H1 (cell line): ENCODE measurements at regions not wholly inside any gene's neighbourhood (a gene's known extent, or its start where the extent isn't known, plus 50 kb on each side); places are given as distances from the start of the nearest gene placed in this dataset.

Source experiments
- CEBPB ChIP-seq: IDR thresholded peaks from 2 replicates; pipeline ENCODE4 v1.6.1; 2012; ENCODE audit warnings: low read depth, low read length
- CHD2 ChIP-seq: IDR thresholded peaks from 2 replicates; pipeline ENCODE4 v1.6.1; 2012; ENCODE audit warnings: low read length, improper control_type of control experiment
- CREB1 ChIP-seq: IDR thresholded peaks from 2 replicates; pipeline ENCODE4 v1.6.1; 2012; ENCODE audit warnings: inconsistent platforms
- CTCF ChIP-seq, 3 experiments: IDR thresholded peaks; 1 replicate in 2 of 3; 2 replicates in 1 of 3; pipeline versions ENCODE4 v1.5.1 to v1.6.1; 2011; ENCODE audit warnings: low read length in 3 of 3, mild to moderate bottlenecking in 3 of 3, inconsistent platforms in 2 of 3, low read depth in 1 of 3, moderate library complexity in 1 of 3; ENCODE audit not compliant: insufficient read depth in 1 of 3; ENCODE audit errors: control extremely low read depth in 1 of 3
- EP300 ChIP-seq, 2 experiments: IDR thresholded peaks; 1 replicate in 1 of 2; 2 replicates in 1 of 2; pipeline ENCODE4 v1.6.1; 2011 to 2012; ENCODE audit warnings: low read depth in 2 of 2, low read length in 2 of 2, mild to moderate bottlenecking in 2 of 2, borderline replicate concordance in 1 of 2, inconsistent platforms in 1 of 2, moderate library complexity in 1 of 2
- EZH2 ChIP-seq: fragments of 200-600 bp; sonication (generic); IDR thresholded peaks from 2 replicates; pipeline ENCODE4 v1.7.1; 2012; ENCODE audit warnings: low read depth, mild to moderate bottlenecking, moderate library complexity, low read length, inconsistent platforms; ENCODE audit not compliant: severe bottlenecking
- JUN ChIP-seq: IDR thresholded peaks from 2 replicates; pipeline ENCODE4 v1.6.1; 2011; ENCODE audit warnings: low read depth, mild to moderate bottlenecking, improper control_type of control experiment, low read length
- MAX ChIP-seq: IDR thresholded peaks from 2 replicates; pipeline ENCODE4 v1.6.1; 2012; ENCODE audit warnings: inconsistent platforms
- POLR2A ChIP-seq, 2 experiments: IDR thresholded peaks; 1 replicate in 1 of 2; 2 replicates in 1 of 2; pipeline ENCODE4 v1.6.1; 2011; ENCODE audit warnings: low read depth in 2 of 2, low read length in 2 of 2, mild to moderate bottlenecking in 2 of 2; ENCODE audit errors: control extremely low read depth in 1 of 2
- RFX5 ChIP-seq: IDR thresholded peaks from 2 replicates; pipeline ENCODE4 v1.6.1; 2011; ENCODE audit warnings: low read depth, low read length, improper control_type of control experiment, borderline replicate concordance
- TAF1 ChIP-seq: IDR thresholded peaks from 2 replicates; pipeline ENCODE4 v1.6.1; 2011; ENCODE audit warnings: mild to moderate bottlenecking, low read depth, low read length
- USF2 ChIP-seq: IDR thresholded peaks from 2 replicates; pipeline ENCODE4 v1.6.1; 2011; ENCODE audit warnings: low read length, improper control_type of control experiment
- YY1 ChIP-seq: IDR thresholded peaks from 2 replicates; pipeline ENCODE4 v1.6.1; 2011; ENCODE audit warnings: low read depth, mild to moderate bottlenecking, low read length

- TF ChIP-seq RFX5 (no peak), CTCF (IDR thresholded peaks at IDR 0.05; ENCODE audit: control extremely low read depth in 1 of 3, insufficient read depth in 1 of 3, low read depth in 1 of 3, low read length in 3 of 3) (no peak), TAF1 (no peak), MAX (no peak), CEBPB (no peak), YY1 (no peak), CREB1 (no peak), EZH2 (no peak), CHD2 (no peak), POLR2A (IDR thresholded peaks at IDR 0.05; ENCODE audit: control extremely low read depth in 1 of 2, low read depth in 2 of 2, low read length in 2 of 2) (no peak), JUN (no peak), USF2 (no peak), EP300 (IDR thresholded peaks at IDR 0.05; ENCODE audit: borderline replicate concordance in 1 of 2, low read depth in 2 of 2, low read length in 2 of 2) (no peak)
These were observed 151.0 kb upstream of the LMO3 start for GRCh38 chr12:16756833-16757555.
